HG03354 (cell line): ENCODE measurements at regions not wholly inside any gene's neighbourhood (a gene's known extent, or its start where the extent isn't known, plus 50 kb on each side); places are given as distances from the start of the nearest gene placed in this dataset.

ENCODE experiments used
- ATAC-seq: cut with Tn5 transposase; IDR thresholded peaks from one replicate; pipeline ENCODE4 v1.9.1; 2021; ENCODE audit warnings: mild to moderate bottlenecking; ENCODE audit not compliant: unreplicated experiment, poor library complexity, severe bottlenecking

GRCh38 chr5:103674739-103675138, 112.2 kb upstream of the NUDT12 start:
- ATAC-seq, result no peak

DNA sequence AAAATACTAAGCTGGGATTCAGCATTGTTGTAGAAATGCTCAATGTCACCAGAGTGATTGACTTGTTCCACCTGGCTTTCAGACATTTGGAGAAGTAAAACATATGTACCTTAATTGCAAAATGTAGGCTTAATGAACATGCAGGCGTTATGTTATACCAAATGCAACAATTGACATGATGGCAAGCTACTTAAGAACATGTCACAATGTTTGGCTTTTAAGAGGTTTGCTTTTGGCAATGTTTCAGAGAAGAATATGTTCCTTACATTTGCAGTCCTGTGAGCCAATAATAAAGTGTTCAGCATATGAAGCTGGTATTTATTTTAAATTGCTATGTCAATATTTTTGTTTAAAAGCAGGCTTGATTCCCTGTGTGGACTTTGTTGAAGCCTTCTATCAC, 111.7 kb upstream of the NUDT12 start:
- no peak for ATAC-seq

GRCh38 chr5:103669615-103670014, 107.0 kb upstream of the NUDT12 start:
- ATAC-seq, result no peak

DNA sequence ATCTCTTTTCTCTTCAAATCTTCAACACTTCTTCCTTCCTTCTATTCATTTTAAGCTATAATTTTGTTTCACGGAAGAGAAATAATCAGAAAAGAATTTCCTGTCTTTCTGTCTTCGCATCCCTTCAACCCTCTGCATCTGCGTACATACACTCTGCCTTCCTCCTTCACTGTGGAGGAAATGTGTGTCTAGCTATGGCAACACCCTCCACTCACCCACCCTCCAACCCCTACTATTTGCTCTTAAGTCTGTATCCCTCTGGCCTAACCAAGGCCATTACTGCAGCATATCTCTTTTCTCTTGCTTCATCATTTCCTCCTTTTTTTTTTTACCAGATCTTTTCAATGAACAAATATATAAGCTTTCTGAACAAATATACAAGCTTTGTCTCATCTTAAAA, 105.7 kb upstream of the NUDT12 start:
- ATAC-seq, result no peak

- ATAC-seq, result no peak
These were observed 104.5 kb upstream of the NUDT12 start for GRCh38 chr5:103667068-103667467.

DNA sequence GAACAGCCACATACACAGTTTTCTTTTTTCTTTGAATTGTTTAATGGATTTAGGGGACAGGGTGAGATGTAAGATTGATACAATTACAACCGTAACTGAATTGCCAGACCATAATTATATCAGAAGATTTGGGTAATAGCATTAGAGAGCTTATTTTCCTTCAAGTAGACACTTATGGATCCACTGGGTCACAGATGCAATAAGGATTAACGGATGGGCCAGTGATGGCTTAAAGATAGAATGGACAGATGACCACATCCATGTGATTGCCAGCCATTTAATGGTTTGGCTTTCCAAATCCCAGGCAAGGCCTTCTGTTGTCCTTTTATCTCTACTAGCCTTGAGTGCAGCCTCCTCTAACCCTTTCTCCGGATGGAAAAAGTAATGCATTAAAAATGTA, 94.7 kb upstream of the NUDT12 start:
- no peak for ATAC-seq

- no peak for ATAC-seq
These were observed 85.5 kb upstream of the NUDT12 start for GRCh38 chr5:103648086-103648485.

GRCh38 chr5:103646698-103647614, 84.4 kb upstream of the NUDT12 start:
- no peak for ATAC-seq

GRCh38 chr5:103645816-103646215, 83.2 kb upstream of the NUDT12 start:
- ATAC-seq, result no peak

GRCh38 chr5:103638979-103639378, 76.4 kb upstream of the NUDT12 start:
- ATAC-seq, result no peak

DNA sequence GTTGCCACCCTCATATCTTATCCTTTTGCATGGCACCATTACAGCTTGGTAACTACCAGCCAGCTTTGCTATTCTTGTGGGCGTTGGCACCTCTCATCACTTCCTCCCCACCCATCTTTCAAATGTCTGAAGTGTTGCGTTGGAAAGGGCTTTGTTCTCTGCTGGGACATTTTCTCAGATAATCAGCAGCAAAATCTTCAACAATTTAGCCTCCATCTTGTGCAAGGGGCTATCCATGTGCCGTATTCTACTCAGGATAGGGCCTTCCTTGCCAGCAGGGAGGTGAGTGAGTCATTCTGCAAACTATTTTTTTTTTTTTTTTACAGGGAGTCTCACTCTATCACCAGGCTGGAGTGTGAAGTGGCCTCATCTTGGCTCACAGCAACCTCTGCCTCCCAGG, 62.1 kb upstream of the NUDT12 start:
- ATAC-seq, result no peak

- no peak for ATAC-seq
These were observed 61.5 kb upstream of the NUDT12 start for GRCh38 chr5:103624035-103624480.

GRCh38 chr5:103623425-103623824, 60.8 kb upstream of the NUDT12 start:
- no peak for ATAC-seq

GRCh38 chr5:103621548-103621930, 59.0 kb upstream of the NUDT12 start:
- no peak for ATAC-seq

- ATAC-seq, result no peak
These were observed 58.4 kb upstream of the NUDT12 start for GRCh38 chr5:103620851-103621547.

DNA sequence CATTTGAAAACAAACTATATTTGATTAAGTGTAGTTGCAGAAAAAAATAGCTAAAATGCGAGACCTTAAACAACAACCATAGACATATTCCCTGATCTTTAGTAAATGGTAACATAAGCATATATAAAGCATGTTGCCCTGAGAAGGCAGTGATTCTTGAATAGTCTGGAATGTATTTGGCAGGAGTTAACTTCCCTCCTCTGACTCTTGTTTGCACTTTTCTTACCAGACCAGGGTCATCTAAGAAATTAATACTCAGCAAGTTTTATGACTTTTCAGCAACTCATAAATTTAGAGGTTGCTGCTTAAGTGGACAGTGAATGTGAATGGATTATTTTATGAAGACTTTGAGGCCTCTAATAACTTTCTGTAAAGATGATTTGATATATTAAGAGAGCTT, 55.3 kb upstream of the NUDT12 start:
- no peak for ATAC-seq

GRCh38 chr5:103617090-103617489, 54.5 kb upstream of the NUDT12 start:
- no peak for ATAC-seq

GRCh38 chr5:103612545-103612944, 50.0 kb upstream of the NUDT12 start:
- ATAC-seq, result no peak
